NT2/D1 (cell line): ENCODE measurements at regions not wholly inside any gene's neighbourhood (a gene's known extent, or its start where the extent isn't known, plus 50 kb on each side); places are given as distances from the start of the nearest gene placed in this dataset.

ENCODE experiments used
- DNase-seq: peaks from one replicate; pipeline ENCODE4 v3.0.0-alpha.2; 2011; ENCODE audit warnings: low read depth, low spot score
- H3K27me3 ChIP-seq: 2 replicates; pipeline ENCODE4 v1.6.0; 2011; ENCODE audit warnings: mild to moderate bottlenecking; ENCODE audit not compliant: insufficient read length, insufficient read depth
- H3K36me3 ChIP-seq: 2 replicates; pipeline ENCODE4 v1.6.1; 2011; ENCODE audit warnings: mild to moderate bottlenecking, low read length, mixed read lengths; ENCODE audit not compliant: insufficient read depth, insufficient read length
- H3K4me1 ChIP-seq: 2 replicates; pipeline ENCODE4 v1.5.1; 2011; ENCODE audit not compliant: insufficient read depth, insufficient read length
- H3K4me3 ChIP-seq: 2 replicates; pipeline ENCODE4 v1.5.1; 2011; ENCODE audit warnings: low read depth; ENCODE audit not compliant: insufficient read length
- H3K9ac ChIP-seq: 2 replicates; pipeline ENCODE4 v1.6.0; 2011; ENCODE audit warnings: low read depth; ENCODE audit not compliant: insufficient read length
- H3K9me3 ChIP-seq: 2 replicates; pipeline ENCODE4 v1.5.1; 2011; ENCODE audit warnings: mild to moderate bottlenecking, low read length; ENCODE audit not compliant: insufficient read depth
- SUZ12 ChIP-seq: IDR thresholded peaks from 2 replicates; pipeline ENCODE4 v1.6.1; 2011; ENCODE audit not compliant: insufficient read length, insufficient read depth; ENCODE audit errors: extremely low read depth
- YY1 ChIP-seq: IDR thresholded peaks from 2 replicates; pipeline ENCODE4 v1.6.1; 2011; ENCODE audit not compliant: insufficient read length, insufficient read depth
- ZNF274 ChIP-seq: IDR thresholded peaks from 2 replicates; pipeline ENCODE4 v1.6.1; 2011; ENCODE audit warnings: mild to moderate bottlenecking, low read depth, low read length

- no peak for TF ChIP-seq YY1
- no peak for TF ChIP-seq ZNF274
- TF ChIP-seq SUZ12, result no peak
- H3K4me1 ChIP-seq, result peaks cover 2% of the 10 kb centered on the region
Measured at GRCh38 chr6:165751486-165751885, 88.4 kb upstream of the PDE10A start.

GRCh38 chr6:165749163-165749562 is 86.1 kb upstream of the PDE10A start:
- H3K4me1 ChIP-seq, result no peaks in the 10 kb centered on the region
- TF ChIP-seq ZNF274 (no peak), SUZ12 (no peak), YY1 (no peak)
- no peaks in the 10 kb centered on the region for H3K36me3 ChIP-seq
- no peak overlapping the region for H3K4me3 ChIP-seq
- no peak overlapping the region for H3K9ac ChIP-seq
- DNase-seq, result no peak
- no peaks in the 10 kb centered on the region for H3K9me3 ChIP-seq
- no peaks in the 10 kb centered on the region for H3K27me3 ChIP-seq

More at GRCh38 chr6:165751486-165751885, 88.4 kb upstream of the PDE10A start:
- H3K27me3 ChIP-seq, result no peaks in the 10 kb centered on the region
- no peak overlapping the region for H3K4me3 ChIP-seq
- no peak for DNase-seq
- no peaks in the 10 kb centered on the region for H3K36me3 ChIP-seq
- H3K9ac ChIP-seq, result no peak overlapping the region
- H3K9me3 ChIP-seq, result no peaks in the 10 kb centered on the region

GRCh38 chr6:165748390-165748789 is 85.3 kb upstream of the PDE10A start:
- no peak overlapping the region for H3K4me3 ChIP-seq
- H3K9me3 ChIP-seq, result no peaks in the 10 kb centered on the region
- H3K36me3 ChIP-seq, result no peaks in the 10 kb centered on the region
- H3K4me1 ChIP-seq, result no peaks in the 10 kb centered on the region
- H3K9ac ChIP-seq, result no peak overlapping the region
- no peak for DNase-seq
- no peaks in the 10 kb centered on the region for H3K27me3 ChIP-seq
- no peak for TF ChIP-seq YY1
- no peak for TF ChIP-seq ZNF274
- no peak for TF ChIP-seq SUZ12

GRCh38 chr6:165747963-165748362 is 84.9 kb upstream of the PDE10A start:
- DNase-seq, result no peak
- no peak overlapping the region for H3K9ac ChIP-seq
- H3K27me3 ChIP-seq, result no peaks in the 10 kb centered on the region
- H3K36me3 ChIP-seq, result no peaks in the 10 kb centered on the region
- TF ChIP-seq ZNF274 (no peak), SUZ12 (no peak), YY1 (no peak)
- no peaks in the 10 kb centered on the region for H3K4me1 ChIP-seq
- no peak overlapping the region for H3K4me3 ChIP-seq
- no peaks in the 10 kb centered on the region for H3K9me3 ChIP-seq

GRCh38 chr6:165746331-165746730 is 83.3 kb upstream of the PDE10A start:
- Histone ChIP-seq H3K9ac (no peak overlapping the region), H3K27me3 (no peaks in the 10 kb centered on the region), H3K9me3 (no peaks in the 10 kb centered on the region), H3K4me3 (no peak overlapping the region), H3K4me1 (no peaks in the 10 kb centered on the region), H3K36me3 (no peaks in the 10 kb centered on the region)
- no peak for TF ChIP-seq SUZ12
- TF ChIP-seq ZNF274, result no peak
- no peak for TF ChIP-seq YY1
- no peak for DNase-seq

GRCh38 chr6:165745492-165745891 is 82.5 kb upstream of the PDE10A start:
- no peaks in the 10 kb centered on the region for H3K36me3 ChIP-seq
- TF ChIP-seq YY1 (no peak), SUZ12 (no peak), ZNF274 (no peak)

GRCh38 chr6:165744555-165745228 is 81.7 kb upstream of the PDE10A start:
- H3K27me3 ChIP-seq, result no peaks in the 10 kb centered on the region
- H3K9ac ChIP-seq, result no peak overlapping the region
- H3K4me3 ChIP-seq, result no peak overlapping the region
- TF ChIP-seq ZNF274 (no peak), YY1 (no peak), SUZ12 (no peak)
- DNase-seq, result no peak
- H3K4me1 ChIP-seq, result no peaks in the 10 kb centered on the region
- no peaks in the 10 kb centered on the region for H3K9me3 ChIP-seq
- H3K36me3 ChIP-seq, result no peaks in the 10 kb centered on the region

More at GRCh38 chr6:165745492-165745891, 82.5 kb upstream of the PDE10A start:
- Histone ChIP-seq H3K27me3 (no peaks in the 10 kb centered on the region), H3K4me3 (no peak overlapping the region), H3K9ac (no peak overlapping the region), H3K4me1 (no peaks in the 10 kb centered on the region), H3K9me3 (no peaks in the 10 kb centered on the region)
- no peak for DNase-seq
